T-helper 2 cell treated with Interferon-gamma antibody and Interleukin-4, amounts not matched to agents 5 μg/mL and 100 μg/mL, for 36 hours (primary cell): ENCODE measurements at regions not wholly inside any gene's neighbourhood (a gene's known extent, or its start where the extent isn't known, plus 50 kb on each side); places are given as distances from the start of the nearest gene placed in this dataset.

ENCODE experiments used
- DNase-seq: peaks from one replicate; pipeline ENCODE4 v3.0.0; 2021; ENCODE audit warnings: low spot score
- H3K27ac Mint-ChIP-seq: one replicate; pipeline ENCODE4 v1.8.0; 2021; ENCODE audit warnings: mild to moderate bottlenecking, mixed read lengths
- H3K27me3 Mint-ChIP-seq: one replicate; pipeline ENCODE4 v1.8.0; 2021; ENCODE audit warnings: low read depth, mixed read lengths
- H3K36me3 Mint-ChIP-seq: one replicate; pipeline ENCODE4 v1.8.0; 2021; ENCODE audit warnings: low read depth, mixed read lengths
- H3K4me1 Mint-ChIP-seq: one replicate; pipeline ENCODE4 v1.8.0; 2021; ENCODE audit warnings: low read depth, mixed read lengths
- H3K4me3 Mint-ChIP-seq: one replicate; pipeline ENCODE4 v1.8.0; 2022; ENCODE audit warnings: mild to moderate bottlenecking, moderate library complexity, mixed read lengths
- H3K9me3 Mint-ChIP-seq: one replicate; pipeline ENCODE4 v1.8.0; 2021; ENCODE audit warnings: mixed read lengths

- no peaks in the 10 kb centered on the region for H3K36me3 Mint-ChIP-seq
- H3K4me3 Mint-ChIP-seq = no peak overlapping the region
- peaks cover 2% of the 10 kb centered on the region for H3K27me3 Mint-ChIP-seq
- DNase-seq = no peak
- no peaks in the 10 kb centered on the region for H3K9me3 Mint-ChIP-seq
- no peak overlapping the region for H3K27ac Mint-ChIP-seq
- H3K4me1 Mint-ChIP-seq = no peaks in the 10 kb centered on the region
Observed at GRCh38 chr14:101064718-101065117, 161.2 kb upstream of the RTL1 start.

- no peaks in the 10 kb centered on the region for H3K36me3 Mint-ChIP-seq
- H3K4me3 Mint-ChIP-seq = no peak overlapping the region
- H3K4me1 Mint-ChIP-seq = no peaks in the 10 kb centered on the region
- H3K27me3 Mint-ChIP-seq = peaks cover 2% of the 10 kb centered on the region
- no peak overlapping the region for H3K27ac Mint-ChIP-seq
- no peaks in the 10 kb centered on the region for H3K9me3 Mint-ChIP-seq
- no peak for DNase-seq
Observed at GRCh38 chr14:101065246-101065645, 161.7 kb upstream of the RTL1 start.

- Mint-ChIP-seq H3K9me3 (no peaks in the 10 kb centered on the region), H3K4me3 (no peak overlapping the region), H3K4me1 (no peaks in the 10 kb centered on the region), H3K27ac (no peak overlapping the region), H3K27me3 (peaks cover 2% of the 10 kb centered on the region), H3K36me3 (no peaks in the 10 kb centered on the region)
- DNase-seq = no peak
Observed at GRCh38 chr14:101065696-101066694, 162.5 kb upstream of the RTL1 start.

- no peaks in the 10 kb centered on the region for H3K4me1 Mint-ChIP-seq
- H3K36me3 Mint-ChIP-seq = no peaks in the 10 kb centered on the region
- no peaks in the 10 kb centered on the region for H3K9me3 Mint-ChIP-seq
- H3K4me3 Mint-ChIP-seq = no peak overlapping the region
- peaks cover 2% of the 10 kb centered on the region for H3K27me3 Mint-ChIP-seq
- DNase-seq = no peak
- H3K27ac Mint-ChIP-seq = no peak overlapping the region
Observed at GRCh38 chr14:101066826-101067510, 163.4 kb upstream of the RTL1 start.

GRCh38 chr14:101068313-101069227 lies 165.0 kb upstream of the RTL1 start:
- no peaks in the 10 kb centered on the region for H3K9me3 Mint-ChIP-seq
- no peak overlapping the region for H3K4me3 Mint-ChIP-seq
- no peaks in the 10 kb centered on the region for H3K36me3 Mint-ChIP-seq
- peaks cover 2% of the 10 kb centered on the region for H3K27me3 Mint-ChIP-seq
- no peaks in the 10 kb centered on the region for H3K4me1 Mint-ChIP-seq
- no peak overlapping the region for H3K27ac Mint-ChIP-seq
- no peak for DNase-seq

GRCh38 chr14:101069228-101069549 lies 165.7 kb upstream of the RTL1 start:
- Mint-ChIP-seq H3K36me3 (no peaks in the 10 kb centered on the region), H3K4me3 (no peak overlapping the region), H3K27ac (no peak overlapping the region), H3K9me3 (no peaks in the 10 kb centered on the region), H3K4me1 (no peaks in the 10 kb centered on the region), H3K27me3 (peaks cover 2% of the 10 kb centered on the region)
- no peak for DNase-seq

- H3K27ac Mint-ChIP-seq = no peak overlapping the region
- H3K36me3 Mint-ChIP-seq = no peaks in the 10 kb centered on the region
- H3K27me3 Mint-ChIP-seq = peaks cover 2% of the 10 kb centered on the region
- H3K4me1 Mint-ChIP-seq = no peaks in the 10 kb centered on the region
- DNase-seq = no peak
- H3K9me3 Mint-ChIP-seq = no peaks in the 10 kb centered on the region
- no peak overlapping the region for H3K4me3 Mint-ChIP-seq
Observed at GRCh38 chr14:101069666-101070362, 166.3 kb upstream of the RTL1 start.

GRCh38 chr14:101070540-101071492 lies 167.3 kb upstream of the RTL1 start:
- Mint-ChIP-seq H3K9me3 (no peaks in the 10 kb centered on the region), H3K36me3 (no peaks in the 10 kb centered on the region), H3K4me3 (no peak overlapping the region), H3K27ac (no peak overlapping the region), H3K4me1 (no peaks in the 10 kb centered on the region), H3K27me3 (peaks cover 2% of the 10 kb centered on the region)
- DNase-seq = no peak

- Mint-ChIP-seq H3K36me3 (no peaks in the 10 kb centered on the region), H3K27ac (no peak overlapping the region), H3K27me3 (peaks cover 3% of the 10 kb centered on the region), H3K4me1 (no peaks in the 10 kb centered on the region), H3K9me3 (no peaks in the 10 kb centered on the region), H3K4me3 (no peak overlapping the region)
- no peak for DNase-seq
Observed at GRCh38 chr14:101071493-101071906, 168.0 kb upstream of the RTL1 start.

GRCh38 chr14:101072070-101072469 lies 168.5 kb upstream of the RTL1 start:
- H3K9me3 Mint-ChIP-seq = no peaks in the 10 kb centered on the region
- no peak for DNase-seq
- H3K36me3 Mint-ChIP-seq = no peaks in the 10 kb centered on the region
- peaks cover 8% of the 10 kb centered on the region for H3K27me3 Mint-ChIP-seq
- no peak overlapping the region for H3K4me3 Mint-ChIP-seq
- H3K27ac Mint-ChIP-seq = no peak overlapping the region
- H3K4me1 Mint-ChIP-seq = no peaks in the 10 kb centered on the region

- no peak overlapping the region for H3K4me3 Mint-ChIP-seq
- H3K27me3 Mint-ChIP-seq = peaks cover 11% of the 10 kb centered on the region
- H3K9me3 Mint-ChIP-seq = no peaks in the 10 kb centered on the region
- H3K36me3 Mint-ChIP-seq = no peaks in the 10 kb centered on the region
- no peaks in the 10 kb centered on the region for H3K4me1 Mint-ChIP-seq
- H3K27ac Mint-ChIP-seq = no peak overlapping the region
- no peak for DNase-seq
Observed at GRCh38 chr14:101072531-101072930, 169.0 kb upstream of the RTL1 start.

- Mint-ChIP-seq H3K36me3 (no peaks in the 10 kb centered on the region), H3K27ac (no peak overlapping the region), H3K4me1 (no peaks in the 10 kb centered on the region), H3K27me3 (peaks cover 11% of the 10 kb centered on the region), H3K4me3 (no peak overlapping the region), H3K9me3 (no peaks in the 10 kb centered on the region)
- DNase-seq = peak; percentile 67
Observed at GRCh38 chr14:101072945-101073597, 169.5 kb upstream of the RTL1 start.
